SH-SY5Y (cell line): ENCODE measurements at regions not wholly inside any gene's neighbourhood (a gene's known extent, or its start where the extent isn't known, plus 50 kb on each side); places are given as distances from the start of the nearest gene placed in this dataset.

ENCODE experiments used
- GATA2 ChIP-seq: IDR thresholded peaks from 2 replicates; pipeline ENCODE4 v1.6.1; 2011; ENCODE audit warnings: mild to moderate bottlenecking, low read depth, low read length
- GATA3 ChIP-seq: IDR thresholded peaks from 2 replicates; pipeline ENCODE4 v1.6.1; 2011; ENCODE audit warnings: low read depth, mild to moderate bottlenecking, low read length, moderate library complexity

- TF ChIP-seq GATA2 (no peak), GATA3 (no peak)
Observed at GRCh38 chr11:39102236-39102635, 2357.2 kb downstream of the LRRC4C start.
